HG03342 (cell line): ENCODE measurements at regions not wholly inside any gene's neighbourhood (a gene's known extent, or its start where the extent isn't known, plus 50 kb on each side); places are given as distances from the start of the nearest gene placed in this dataset.

Source experiments
- ATAC-seq: cut with Tn5 transposase; IDR thresholded peaks from one replicate; pipeline ENCODE4 v1.9.1; 2021; ENCODE audit warnings: mild to moderate bottlenecking, moderate library complexity; ENCODE audit not compliant: unreplicated experiment

GRCh38 chr4:113849771-113850170 lies 88.2 kb upstream of the CAMK2D start:
- no peak for ATAC-seq

- no peak for ATAC-seq
Measured at GRCh38 chr4:113847710-113848109, 86.2 kb upstream of the CAMK2D start.

- no peak for ATAC-seq
Measured at GRCh38 chr4:113846433-113846832, 84.9 kb upstream of the CAMK2D start.

GRCh38 chr4:113845138-113845537 lies 83.6 kb upstream of the CAMK2D start:
- no peak for ATAC-seq

- peak; percentile 75 for ATAC-seq
Measured at GRCh38 chr4:113844369-113844768, 82.8 kb upstream of the CAMK2D start.

- no peak for ATAC-seq
Measured at GRCh38 chr4:113840861-113841260, 79.3 kb upstream of the CAMK2D start.

GRCh38 chr4:113838460-113838859 lies 76.9 kb upstream of the CAMK2D start:
- no peak for ATAC-seq

- peak; percentile 100 for ATAC-seq
Measured at GRCh38 chr4:113837397-113837796, 75.9 kb upstream of the CAMK2D start.

GRCh38 chr4:113835005-113835404 lies 73.5 kb upstream of the CAMK2D start:
- ATAC-seq, result no peak

GRCh38 chr4:113834298-113834697 lies 72.8 kb upstream of the CAMK2D start:
- ATAC-seq, result no peak

GRCh38 chr4:113832803-113833202 lies 71.3 kb upstream of the CAMK2D start:
- ATAC-seq, result no peak

- no peak for ATAC-seq
Measured at GRCh38 chr4:113831457-113831856, 69.9 kb upstream of the CAMK2D start.

- ATAC-seq, result no peak
Measured at GRCh38 chr4:113828702-113829101, 67.2 kb upstream of the CAMK2D start.

- ATAC-seq, result no peak
Measured at GRCh38 chr4:113827285-113827684, 65.7 kb upstream of the CAMK2D start.

- no peak for ATAC-seq
Measured at GRCh38 chr4:113826421-113826820, 64.9 kb upstream of the CAMK2D start.

GRCh38 chr4:113825272-113825671 lies 63.7 kb upstream of the CAMK2D start:
- peak; percentile 58 for ATAC-seq

GRCh38 chr4:113824396-113824795 lies 62.9 kb upstream of the CAMK2D start:
- no peak for ATAC-seq

GRCh38 chr4:113823291-113823659 lies 61.7 kb upstream of the CAMK2D start:
- ATAC-seq, result peak; percentile 72

GRCh38 chr4:113822555-113823290 lies 61.2 kb upstream of the CAMK2D start:
- peak; percentile 74 for ATAC-seq

- no peak for ATAC-seq
Measured at GRCh38 chr4:113821856-113822255, 60.3 kb upstream of the CAMK2D start.

GRCh38 chr4:113820108-113820507 lies 58.6 kb upstream of the CAMK2D start:
- ATAC-seq, result no peak

- ATAC-seq, result no peak
Measured at GRCh38 chr4:113815826-113816225, 54.3 kb upstream of the CAMK2D start.

- ATAC-seq, result no peak
Measured at GRCh38 chr4:113811359-113811758, 49.8 kb upstream of the CAMK2D start.
